ENCODE measurements at regions not wholly inside any gene's neighbourhood (a gene's known extent, or its start where the extent isn't known, plus 50 kb on each side); places are given as distances from the start of the nearest gene placed in this dataset.

DNA sequence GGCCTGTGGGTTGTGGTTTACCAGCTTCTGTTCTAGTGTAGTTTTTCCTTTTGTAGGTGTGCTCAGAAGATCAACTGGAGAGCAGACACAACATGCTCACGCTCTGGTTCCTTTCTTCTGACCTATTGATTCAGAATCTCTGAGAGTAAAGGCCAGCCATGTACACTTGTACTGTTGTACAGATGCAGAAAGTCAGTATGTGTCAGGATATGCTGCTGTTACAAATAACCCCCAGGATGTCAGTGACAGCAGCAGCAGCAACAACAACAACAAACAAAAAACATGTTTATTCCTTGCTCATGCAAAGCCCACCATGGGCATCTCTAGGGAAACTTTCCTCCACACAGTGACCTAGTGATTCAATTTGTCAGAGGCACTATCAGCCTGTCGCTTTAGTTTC, 154.8 kb upstream of the RBFOX1 start:
- DNase-seq = no peak
- H3K4me2 ChIP-seq (ENCODE audit: low read depth, low read length, poor library complexity, severe bottlenecking) = no peak overlapping the region
- no peaks in the 10 kb centered on the region for H3K36me3 ChIP-seq (ENCODE audit: insufficient read depth, low read length)
- H3K9me3 ChIP-seq (ENCODE audit: low read length) = peaks cover 31% of the 10 kb centered on the region
- H3K4me1 ChIP-seq (ENCODE audit: low read length) = no peaks in the 10 kb centered on the region
- H2AFZ ChIP-seq (ENCODE audit: low read length) = no peak overlapping the region
- no peaks in the 10 kb centered on the region for H3K79me2 ChIP-seq (ENCODE audit: low read length)
- H3K9ac ChIP-seq (ENCODE audit: low read length) = no peak overlapping the region
- H3K4me3 ChIP-seq (ENCODE audit: low read length) = no peak overlapping the region
- H3K27ac ChIP-seq (ENCODE audit: low read length) = no peak overlapping the region
- no peaks in the 10 kb centered on the region for H4K20me1 ChIP-seq (ENCODE audit: insufficient read depth, low read depth, low read length)
- no peaks in the 10 kb centered on the region for H3K27me3 ChIP-seq (ENCODE audit: low read length)
- no peaks in the 10 kb centered on the region for H3K9me2 ChIP-seq (replicated peaks; ENCODE audit: insufficient read depth, low read length)

DNA sequence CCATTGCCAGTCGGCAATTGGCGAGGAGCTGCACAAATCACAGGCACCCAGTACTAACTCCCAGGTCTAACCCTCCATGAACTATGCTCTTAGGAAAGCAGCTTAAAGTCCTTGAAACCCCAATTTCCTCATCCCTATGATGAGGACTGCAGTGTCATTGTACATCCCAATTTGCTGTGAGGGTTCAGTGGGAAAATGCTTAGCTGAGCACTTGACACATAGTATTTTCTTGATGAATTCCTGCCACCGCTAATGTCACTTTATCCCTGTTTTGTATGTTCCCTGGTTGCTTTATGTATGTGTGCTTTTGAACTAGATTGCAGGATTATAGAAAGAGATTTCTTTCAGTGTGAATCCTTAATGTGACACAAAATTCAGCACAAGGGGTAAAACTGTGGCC, 161.5 kb upstream of the RBFOX1 start:
- Histone ChIP-seq H4K20me1 (ENCODE audit: insufficient read depth, low read depth, low read length) (no peaks in the 10 kb centered on the region), H3K36me3 (ENCODE audit: insufficient read depth, low read length) (no peaks in the 10 kb centered on the region)
- no peak for DNase-seq

DNA sequence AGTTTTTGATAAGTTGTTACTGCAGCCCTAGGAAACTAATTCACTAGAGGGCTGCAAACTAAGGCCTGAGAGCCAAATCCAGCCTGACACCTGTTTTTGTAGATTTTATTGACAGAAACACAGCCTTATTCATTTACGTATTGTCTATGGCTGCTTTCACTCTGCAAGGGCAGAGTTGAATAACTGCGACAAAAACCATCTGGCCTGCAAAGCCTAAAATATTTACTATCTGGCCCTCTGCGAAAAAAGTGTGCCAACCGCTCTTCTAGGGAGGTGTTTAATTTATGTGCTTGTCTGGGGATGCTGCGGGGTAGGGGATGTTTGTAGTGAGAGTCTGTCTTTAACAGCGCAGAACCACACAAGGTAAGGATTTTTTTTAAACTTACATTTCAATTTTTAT, 165.0 kb upstream of the RBFOX1 start:
- H3K27ac ChIP-seq (ENCODE audit: low read length) = no peak overlapping the region
- no peak for DNase-seq
- no peaks in the 10 kb centered on the region for H3K36me3 ChIP-seq (ENCODE audit: insufficient read depth, low read length)
- no peaks in the 10 kb centered on the region for H3K9me2 ChIP-seq (replicated peaks; ENCODE audit: insufficient read depth, low read length)
- H3K79me2 ChIP-seq (ENCODE audit: low read length) = no peaks in the 10 kb centered on the region
- H4K20me1 ChIP-seq (ENCODE audit: insufficient read depth, low read depth, low read length) = no peaks in the 10 kb centered on the region
- no peak overlapping the region for H2AFZ ChIP-seq (ENCODE audit: low read length)
- H3K27me3 ChIP-seq (ENCODE audit: low read length) = no peaks in the 10 kb centered on the region
- H3K4me1 ChIP-seq (ENCODE audit: low read length) = no peaks in the 10 kb centered on the region
- H3K9ac ChIP-seq (ENCODE audit: low read length) = no peak overlapping the region
- peaks cover 45% of the 10 kb centered on the region for H3K9me3 ChIP-seq (ENCODE audit: low read length)
- H3K4me3 ChIP-seq (ENCODE audit: low read length) = no peak overlapping the region
- no peak overlapping the region for H3K4me2 ChIP-seq (ENCODE audit: low read depth, low read length, poor library complexity, severe bottlenecking)

More for the DNA sequence above, 161.5 kb upstream of the RBFOX1 start:
- Histone ChIP-seq H3K4me3 (ENCODE audit: low read length) (no peak overlapping the region), H3K9me3 (ENCODE audit: low read length) (peaks cover 38% of the 10 kb centered on the region), H3K9ac (ENCODE audit: low read length) (no peak overlapping the region), H3K27ac (ENCODE audit: low read length) (no peak overlapping the region), H3K27me3 (ENCODE audit: low read length) (no peaks in the 10 kb centered on the region), H3K79me2 (ENCODE audit: low read length) (no peaks in the 10 kb centered on the region), H3K9me2 (replicated peaks; ENCODE audit: insufficient read depth, low read length) (no peaks in the 10 kb centered on the region), H3K4me1 (ENCODE audit: low read length) (no peaks in the 10 kb centered on the region), H2AFZ (ENCODE audit: low read length) (no peak overlapping the region), H3K4me2 (ENCODE audit: low read depth, low read length, poor library complexity, severe bottlenecking) (no peak overlapping the region)

DNA sequence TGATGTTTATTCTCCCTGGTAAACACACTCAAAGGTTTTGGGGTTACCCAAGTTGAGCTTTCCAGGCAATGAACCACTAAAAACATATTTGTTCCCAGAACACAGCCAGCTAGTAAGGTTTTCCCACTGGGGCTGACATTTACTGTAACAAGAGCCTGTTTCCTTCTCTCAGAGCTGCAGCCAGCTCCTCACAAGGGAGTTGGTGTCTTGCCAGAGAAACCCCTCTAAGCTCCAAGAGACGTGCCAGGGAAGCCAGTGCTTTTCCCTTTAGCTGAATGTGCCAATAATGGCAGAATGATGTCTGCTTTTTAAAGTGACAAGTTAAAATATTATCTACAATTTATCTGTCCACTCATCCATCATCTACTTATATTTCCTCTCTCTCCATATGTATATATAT, 170.8 kb upstream of the RBFOX1 start:
- Histone ChIP-seq H3K27ac (ENCODE audit: low read length) (no peak overlapping the region), H3K4me1 (ENCODE audit: low read length) (no peaks in the 10 kb centered on the region), H3K9ac (ENCODE audit: low read length) (no peak overlapping the region), H3K4me2 (ENCODE audit: low read depth, low read length, poor library complexity, severe bottlenecking) (no peak overlapping the region), H3K36me3 (ENCODE audit: insufficient read depth, low read length) (no peaks in the 10 kb centered on the region), H3K4me3 (ENCODE audit: low read length) (no peak overlapping the region), H3K9me2 (replicated peaks; ENCODE audit: insufficient read depth, low read length) (no peaks in the 10 kb centered on the region), H3K9me3 (ENCODE audit: low read length) (peaks cover 31% of the 10 kb centered on the region), H3K79me2 (ENCODE audit: low read length) (no peaks in the 10 kb centered on the region), H2AFZ (ENCODE audit: low read length) (no peak overlapping the region), H3K27me3 (ENCODE audit: low read length) (no peaks in the 10 kb centered on the region), H4K20me1 (ENCODE audit: insufficient read depth, low read depth, low read length) (no peaks in the 10 kb centered on the region)
- no peak for DNase-seq

DNA sequence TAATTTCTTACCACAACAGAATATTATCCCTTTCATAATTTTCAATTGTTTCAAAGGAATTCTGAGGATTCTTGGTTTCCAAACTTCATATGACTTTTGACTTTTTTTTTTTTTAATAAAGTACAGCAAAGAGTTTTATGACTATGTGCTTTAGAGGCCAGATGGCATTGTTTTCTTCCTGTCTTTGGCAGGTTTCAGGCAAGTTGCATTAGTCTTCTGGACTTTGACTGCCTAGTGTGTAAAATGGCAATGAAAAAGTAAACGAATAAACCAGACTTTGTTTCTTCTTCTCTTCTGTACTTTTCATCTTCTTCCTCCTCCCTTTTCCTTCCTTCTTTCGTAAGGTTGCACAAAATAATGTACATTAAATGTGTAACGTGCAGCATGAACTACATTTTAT, 172.6 kb upstream of the RBFOX1 start:
- H3K4me1 ChIP-seq (ENCODE audit: low read length) = no peaks in the 10 kb centered on the region
- H3K79me2 ChIP-seq (ENCODE audit: low read length) = no peaks in the 10 kb centered on the region
- H2AFZ ChIP-seq (ENCODE audit: low read length) = no peak overlapping the region
- H3K36me3 ChIP-seq (ENCODE audit: insufficient read depth, low read length) = no peaks in the 10 kb centered on the region
- H3K9me3 ChIP-seq (ENCODE audit: low read length) = peaks cover 38% of the 10 kb centered on the region
- no peak overlapping the region for H3K27ac ChIP-seq (ENCODE audit: low read length)
- H3K9me2 ChIP-seq (replicated peaks; ENCODE audit: insufficient read depth, low read length) = no peaks in the 10 kb centered on the region
- H3K27me3 ChIP-seq (ENCODE audit: low read length) = no peaks in the 10 kb centered on the region
- H4K20me1 ChIP-seq (ENCODE audit: insufficient read depth, low read depth, low read length) = no peaks in the 10 kb centered on the region
- H3K4me3 ChIP-seq (ENCODE audit: low read length) = no peak overlapping the region
- H3K9ac ChIP-seq (ENCODE audit: low read length) = no peak overlapping the region
- H3K4me2 ChIP-seq (ENCODE audit: low read depth, low read length, poor library complexity, severe bottlenecking) = no peak overlapping the region
- DNase-seq = no peak

DNA sequence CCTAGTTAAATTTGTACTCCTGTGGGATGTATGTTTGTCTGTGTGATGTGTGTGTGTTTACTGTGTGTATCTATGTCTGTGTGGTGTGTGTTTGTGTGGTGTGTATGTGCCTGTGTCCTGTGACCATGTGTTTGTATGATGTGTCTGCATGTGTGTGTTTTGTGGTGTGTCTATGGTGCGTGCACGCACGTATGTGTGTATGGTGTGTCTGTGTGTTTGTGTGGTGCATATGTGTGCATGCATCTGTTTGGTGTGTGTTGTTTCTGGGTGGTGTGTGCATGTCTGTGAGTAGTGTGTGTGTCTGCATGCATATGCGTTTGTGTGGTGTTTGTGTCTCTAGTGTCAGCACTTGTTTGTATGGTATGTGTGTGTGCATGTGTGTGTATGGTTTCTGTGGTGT, 174.2 kb upstream of the RBFOX1 start:
- no peak overlapping the region for H2AFZ ChIP-seq (ENCODE audit: low read length)
- H3K27ac ChIP-seq (ENCODE audit: low read length) = no peak overlapping the region
- no peak overlapping the region for H3K4me3 ChIP-seq (ENCODE audit: low read length)
- no peak overlapping the region for H3K9ac ChIP-seq (ENCODE audit: low read length)
- H3K4me2 ChIP-seq (ENCODE audit: low read depth, low read length, poor library complexity, severe bottlenecking) = no peak overlapping the region
- H3K27me3 ChIP-seq (ENCODE audit: low read length) = no peaks in the 10 kb centered on the region
- H3K9me3 ChIP-seq (ENCODE audit: low read length) = peaks cover 25% of the 10 kb centered on the region
- no peaks in the 10 kb centered on the region for H3K4me1 ChIP-seq (ENCODE audit: low read length)
- H3K79me2 ChIP-seq (ENCODE audit: low read length) = no peaks in the 10 kb centered on the region
- no peaks in the 10 kb centered on the region for H3K36me3 ChIP-seq (ENCODE audit: insufficient read depth, low read length)
- no peak for DNase-seq
- H3K9me2 ChIP-seq (replicated peaks; ENCODE audit: insufficient read depth, low read length) = no peaks in the 10 kb centered on the region
- H4K20me1 ChIP-seq (ENCODE audit: insufficient read depth, low read depth, low read length) = no peaks in the 10 kb centered on the region

DNA sequence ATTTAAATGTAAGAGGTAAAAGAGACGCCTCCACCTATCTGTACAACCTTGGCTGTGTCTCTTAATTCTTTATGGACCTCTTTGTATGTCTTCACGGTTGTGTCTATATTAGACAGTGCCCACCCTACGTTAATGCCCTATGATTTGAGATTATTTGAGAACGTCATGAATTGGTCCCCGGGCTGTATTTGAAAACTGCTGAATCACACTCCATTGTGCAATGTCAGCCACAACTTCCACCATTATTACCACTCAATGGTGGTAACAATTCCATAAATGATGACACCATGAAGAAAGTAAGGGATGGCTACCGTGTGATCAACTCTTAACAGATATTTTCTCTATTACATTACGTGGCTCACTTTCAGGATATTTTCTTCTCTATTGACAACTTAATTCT, 182.4 kb upstream of the RBFOX1 start:
- H3K27ac ChIP-seq (ENCODE audit: low read length) = no peak overlapping the region
- H2AFZ ChIP-seq (ENCODE audit: low read length) = no peak overlapping the region
- H3K9ac ChIP-seq (ENCODE audit: low read length) = no peak overlapping the region
- DNase-seq = no peak
- H3K4me2 ChIP-seq (ENCODE audit: low read depth, low read length, poor library complexity, severe bottlenecking) = no peak overlapping the region
- no peak overlapping the region for H3K4me3 ChIP-seq (ENCODE audit: low read length)
- H3K79me2 ChIP-seq (ENCODE audit: low read length) = no peaks in the 10 kb centered on the region
- no peaks in the 10 kb centered on the region for H3K36me3 ChIP-seq (ENCODE audit: insufficient read depth, low read length)
- H3K9me2 ChIP-seq (replicated peaks; ENCODE audit: insufficient read depth, low read length) = no peaks in the 10 kb centered on the region
- no peaks in the 10 kb centered on the region for H3K4me1 ChIP-seq (ENCODE audit: low read length)
- H3K9me3 ChIP-seq (ENCODE audit: low read length) = peaks cover 23% of the 10 kb centered on the region
- H3K27me3 ChIP-seq (ENCODE audit: low read length) = no peaks in the 10 kb centered on the region
- no peaks in the 10 kb centered on the region for H4K20me1 ChIP-seq (ENCODE audit: insufficient read depth, low read depth, low read length)

DNA sequence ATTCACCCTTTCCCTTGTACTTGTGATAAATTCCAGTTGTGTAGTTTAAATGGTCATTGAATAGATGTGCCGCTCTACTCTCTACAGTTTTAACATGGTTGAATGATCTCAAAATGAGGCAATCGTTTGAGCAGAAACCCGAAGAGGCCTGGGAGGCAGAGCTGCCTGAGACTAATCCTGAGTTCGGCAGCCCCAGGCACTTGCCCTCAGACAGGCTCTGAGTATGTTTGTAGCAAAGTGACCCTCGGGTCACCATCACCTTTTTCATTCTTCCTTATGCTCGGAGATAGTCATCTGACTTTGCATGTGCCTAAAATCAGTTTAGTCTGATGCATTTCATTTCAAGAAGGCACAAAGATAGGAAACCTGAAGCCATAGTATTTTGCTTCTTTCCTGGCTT, 184.0 kb upstream of the RBFOX1 start:
- no peaks in the 10 kb centered on the region for H4K20me1 ChIP-seq (ENCODE audit: insufficient read depth, low read depth, low read length)
- H3K36me3 ChIP-seq (ENCODE audit: insufficient read depth, low read length) = no peaks in the 10 kb centered on the region
- no peaks in the 10 kb centered on the region for H3K4me1 ChIP-seq (ENCODE audit: low read length)
- no peak overlapping the region for H3K4me2 ChIP-seq (ENCODE audit: low read depth, low read length, poor library complexity, severe bottlenecking)
- H3K27ac ChIP-seq (ENCODE audit: low read length) = no peak overlapping the region
- H3K79me2 ChIP-seq (ENCODE audit: low read length) = no peaks in the 10 kb centered on the region
- H3K27me3 ChIP-seq (ENCODE audit: low read length) = no peaks in the 10 kb centered on the region
- no peak overlapping the region for H3K4me3 ChIP-seq (ENCODE audit: low read length)
- H3K9me3 ChIP-seq (ENCODE audit: low read length) = peaks cover 27% of the 10 kb centered on the region
- no peak overlapping the region for H2AFZ ChIP-seq (ENCODE audit: low read length)
- no peaks in the 10 kb centered on the region for H3K9me2 ChIP-seq (replicated peaks; ENCODE audit: insufficient read depth, low read length)
- no peak for DNase-seq
- H3K9ac ChIP-seq (ENCODE audit: low read length) = no peak overlapping the region

DNA sequence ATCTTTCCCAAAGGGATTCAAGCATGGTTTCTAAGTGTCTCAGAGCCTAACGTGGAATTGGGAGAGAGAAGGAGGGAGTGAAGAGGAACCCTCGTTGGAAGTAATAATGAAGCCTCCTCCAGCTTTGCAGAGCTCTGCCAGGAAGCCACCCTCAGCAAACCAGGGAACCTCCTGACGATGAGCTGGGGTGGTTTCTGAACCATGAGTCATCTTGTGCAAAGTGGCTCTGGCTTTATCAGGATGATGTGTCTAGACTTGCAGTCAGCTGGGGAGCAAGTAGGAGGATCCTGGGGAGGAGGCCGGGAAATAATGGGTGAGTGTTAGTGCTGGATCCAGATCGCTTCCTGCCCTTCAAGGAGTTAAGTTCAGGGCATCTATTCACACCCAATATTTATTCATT, 191.7 kb upstream of the RBFOX1 start:
- no peaks in the 10 kb centered on the region for H3K36me3 ChIP-seq (ENCODE audit: insufficient read depth, low read length)
- H3K4me3 ChIP-seq (ENCODE audit: low read length) = no peak overlapping the region
- H3K9me3 ChIP-seq (ENCODE audit: low read length) = peaks cover 20% of the 10 kb centered on the region
- H3K79me2 ChIP-seq (ENCODE audit: low read length) = no peaks in the 10 kb centered on the region
- no peak overlapping the region for H2AFZ ChIP-seq (ENCODE audit: low read length)
- H4K20me1 ChIP-seq (ENCODE audit: insufficient read depth, low read depth, low read length) = no peaks in the 10 kb centered on the region
- DNase-seq = no peak
- no peaks in the 10 kb centered on the region for H3K4me1 ChIP-seq (ENCODE audit: low read length)
- H3K9ac ChIP-seq (ENCODE audit: low read length) = no peak overlapping the region
- H3K27ac ChIP-seq (ENCODE audit: low read length) = no peak overlapping the region
- no peaks in the 10 kb centered on the region for H3K27me3 ChIP-seq (ENCODE audit: low read length)
- H3K4me2 ChIP-seq (ENCODE audit: low read depth, low read length, poor library complexity, severe bottlenecking) = no peak overlapping the region
- H3K9me2 ChIP-seq (replicated peaks; ENCODE audit: insufficient read depth, low read length) = no peaks in the 10 kb centered on the region

Measured in Karpas-422 (cell line).